Lower lobe of right lung (tissue), 2 donors: ENCODE measurements at regions not wholly inside any gene's neighbourhood (a gene's known extent, or its start where the extent isn't known, plus 50 kb on each side); places are given as distances from the start of the nearest gene placed in this dataset.
A peak's percentile ranks its signal among the peaks of the same experiment; 100 is the strongest.

Experiments used
- ATAC-seq, 2 donors: fragments of 200-7000 bp; cut with Tn5 transposase; one replicate each; pipeline ENCODE4 v1.9.1; 2020 to 2022; ENCODE audit warnings: mild to moderate bottlenecking in 2 of 2, moderate library complexity in 2 of 2
- DNase-seq: peaks from one replicate; pipeline ENCODE4 v3.0.0-alpha.2; 2020
- H3K27ac ChIP-seq: fragments of 200-600 bp; one replicate; pipeline ENCODE4 v1.8.0; 2022
- H3K27me3 ChIP-seq: fragments of 200-600 bp; one replicate; pipeline ENCODE4 v1.8.0; 2022; ENCODE audit warnings: low read depth
- H3K36me3 ChIP-seq: fragments of 200-600 bp; one replicate; pipeline ENCODE4 v1.8.0; 2022; ENCODE audit warnings: mild to moderate bottlenecking
- H3K4me1 ChIP-seq: fragments of 200-600 bp; one replicate; pipeline ENCODE4 v1.8.0; 2022
- H3K4me3 ChIP-seq: fragments of 200-600 bp; one replicate; pipeline ENCODE4 v1.8.0; 2022; ENCODE audit warnings: mild to moderate bottlenecking
- H3K9me3 ChIP-seq: fragments of 200-600 bp; one replicate; pipeline ENCODE4 v1.8.0; 2022
- CTCF ChIP-seq: fragments of 200-600 bp; IDR thresholded peaks from one replicate; pipeline ENCODE4 v1.8.0; 2022; ENCODE audit warnings: antibody characterized with exemption, mild to moderate bottlenecking
- intact Hi-C: fragments of 100-400 bp; cut with DNase I; formaldehyde crosslinking; loops from one replicate; pipeline ENCODE4 v1.11.0; 2022
- donor health status: DM: no; HTN: yes; CAD: no; lungs with severe emphysema.

GRCh38 chr14:97453991-97454390 is 656.8 kb downstream of the VRK1 start:
- no peaks in the 10 kb centered on the region for H3K27me3 ChIP-seq
- TF ChIP-seq CTCF = no peak
- H3K9me3 ChIP-seq = no peaks in the 10 kb centered on the region
- H3K27ac ChIP-seq = no peak overlapping the region
- intact Hi-C loops = no loop called here
- ATAC-seq (no peak), DNase-seq (no peak)
- H3K4me3 ChIP-seq = no peak overlapping the region
- no peaks in the 10 kb centered on the region for H3K36me3 ChIP-seq
- no peaks in the 10 kb centered on the region for H3K4me1 ChIP-seq

GRCh38 chr14:97456462-97456861 is 659.3 kb downstream of the VRK1 start:
- intact Hi-C loops = no loop called here
- no peaks in the 10 kb centered on the region for H3K4me1 ChIP-seq
- no peak for TF ChIP-seq CTCF
- H3K27ac ChIP-seq = no peak overlapping the region
- H3K36me3 ChIP-seq = no peaks in the 10 kb centered on the region
- no peaks in the 10 kb centered on the region for H3K27me3 ChIP-seq
- DNase-seq = no peak
- no peak for ATAC-seq
- peaks cover under 1% of the 10 kb centered on the region for H3K9me3 ChIP-seq
- H3K4me3 ChIP-seq = no peak overlapping the region

- H3K27ac ChIP-seq = no peak overlapping the region
- no peaks in the 10 kb centered on the region for H3K4me1 ChIP-seq
- H3K4me3 ChIP-seq = no peak overlapping the region
- H3K27me3 ChIP-seq = no peaks in the 10 kb centered on the region
- peak in 1 of 2 donors; percentile 48 for ATAC-seq
- DNase-seq = no peak
- no peak for TF ChIP-seq CTCF
- intact Hi-C loops = no loop called here
- no peaks in the 10 kb centered on the region for H3K36me3 ChIP-seq
- H3K9me3 ChIP-seq = peaks cover 5% of the 10 kb centered on the region
These were observed 659.8 kb downstream of the VRK1 start for GRCh38 chr14:97456958-97457357.

- ATAC-seq = no peak
- no peak for DNase-seq
- H3K4me1 ChIP-seq = no peaks in the 10 kb centered on the region
- intact Hi-C loops = no loop called here
- H3K27me3 ChIP-seq = no peaks in the 10 kb centered on the region
- TF ChIP-seq CTCF = no peak
- peaks cover 11% of the 10 kb centered on the region for H3K9me3 ChIP-seq
- H3K27ac ChIP-seq = no peak overlapping the region
- no peak overlapping the region for H3K4me3 ChIP-seq
- H3K36me3 ChIP-seq = no peaks in the 10 kb centered on the region
These were observed 660.4 kb downstream of the VRK1 start for GRCh38 chr14:97457575-97458085.

GRCh38 chr14:97458255-97458654 is 661.1 kb downstream of the VRK1 start:
- H3K9me3 ChIP-seq = peaks cover 13% of the 10 kb centered on the region
- H3K27ac ChIP-seq = peak overlapping the region; percentile 61
- peak overlapping the region; percentile 39 for H3K4me3 ChIP-seq
- TF ChIP-seq CTCF = no peak
- H3K27me3 ChIP-seq = no peaks in the 10 kb centered on the region
- no peak for ATAC-seq
- no peaks in the 10 kb centered on the region for H3K4me1 ChIP-seq
- no peaks in the 10 kb centered on the region for H3K36me3 ChIP-seq
- DNase-seq = no peak
- intact Hi-C loops = no loop called here
